Muscle of leg (tissue), 3 donors: ENCODE measurements at regions not wholly inside any gene's neighbourhood (a gene's known extent, or its start where the extent isn't known, plus 50 kb on each side); places are given as distances from the start of the nearest gene placed in this dataset.
"Not testable (repeated sequence)": the region's sequence is repeated elsewhere in the genome, so short reads cannot be mapped to it uniquely, and the experiment has no call there.

Experiments used
- DNase-seq: peaks from one replicate; pipeline ENCODE4 v3.0.0; 2013
- H3K27ac ChIP-seq: one replicate; pipeline ENCODE4 v1.5.1; 2013; ENCODE audit warnings: mild to moderate bottlenecking, low read length, control low read depth
- H3K27me3 ChIP-seq: one replicate; pipeline ENCODE4 v1.6.1; 2013; ENCODE audit warnings: low read length; ENCODE audit not compliant: control insufficient read depth, insufficient read depth
- H3K36me3 ChIP-seq: one replicate; pipeline ENCODE4 v1.6.1; 2013; ENCODE audit warnings: low read length; ENCODE audit not compliant: control insufficient read depth, insufficient read depth
- H3K4me1 ChIP-seq: one replicate; pipeline ENCODE4 v1.6.1; 2013; ENCODE audit warnings: low read length; ENCODE audit not compliant: control insufficient read depth, insufficient read depth
- H3K4me3 ChIP-seq: one replicate; pipeline ENCODE4 v1.5.1; 2013; ENCODE audit warnings: low read length, control low read depth
- H3K9me3 ChIP-seq: replicated peaks from 2 replicates; pipeline ENCODE4 v1.6.1; 2013; ENCODE audit warnings: low read depth, low read length; ENCODE audit not compliant: control insufficient read depth
- WGBS: methylation state at CpG from one replicate; pipeline ENCODE4 v1.1.5; 2013; ENCODE audit warnings: missing lambda C conversion rate; ENCODE audit not compliant: insufficient coverage; 5-methylcytosine and 5-hydroxymethylcytosine counted together

DNA sequence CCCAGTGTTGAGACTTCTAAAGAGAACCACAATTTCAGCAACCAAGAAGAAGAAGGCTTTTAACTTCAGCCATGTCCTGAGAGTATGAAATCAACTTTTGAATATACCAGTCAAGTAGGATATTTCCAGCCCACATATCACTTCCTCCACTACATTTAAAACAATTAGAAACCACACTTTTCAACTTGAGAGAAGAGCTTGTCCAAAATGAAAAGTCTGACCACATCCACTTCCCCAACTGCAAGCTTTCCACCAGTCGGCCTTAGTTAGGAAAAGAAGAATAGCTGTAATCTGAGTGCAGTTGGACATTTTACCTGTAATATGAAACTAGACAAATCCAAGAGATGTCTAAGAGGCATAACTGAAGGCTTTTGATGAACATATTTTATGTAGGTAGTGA is 101.9 kb upstream of the SLC7A11 start:
- DNase-seq, result no peak
- Histone ChIP-seq H3K9me3 (no peaks in the 10 kb centered on the region), H3K36me3 (no peaks in the 10 kb centered on the region), H3K27me3 (no peaks in the 10 kb centered on the region), H3K27ac (no peak overlapping the region), H3K4me3 (no peak overlapping the region), H3K4me1 (no peaks in the 10 kb centered on the region)
- WGBS, result no CpG with 5 or more reads among the region's 1 CpG

- no peak for DNase-seq
Observed at GRCh38 chr4:138341739-138342415, 99.7 kb upstream of the SLC7A11 start.

DNA sequence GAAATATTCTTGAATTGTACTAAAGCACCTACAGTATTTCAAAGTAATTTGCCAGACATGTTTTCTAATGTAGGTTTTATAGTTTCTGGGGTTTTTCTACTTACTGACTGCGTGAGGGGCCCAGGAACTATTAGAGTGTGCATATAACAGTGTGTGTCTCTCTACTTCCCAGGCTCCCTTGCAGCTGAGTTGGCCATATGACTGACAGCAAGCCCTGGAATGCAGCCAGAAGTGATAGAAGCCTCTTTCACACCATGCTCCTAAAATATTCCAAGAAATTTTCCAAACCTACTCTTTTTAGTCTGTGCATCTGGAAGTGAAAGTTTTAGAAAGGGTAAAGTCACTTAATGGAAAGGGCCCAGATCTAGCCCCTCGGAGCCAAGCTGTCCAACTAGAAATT is 96.7 kb upstream of the SLC7A11 start:
- no peak for DNase-seq
- Histone ChIP-seq H3K27ac (no peak overlapping the region), H3K36me3 (no peaks in the 10 kb centered on the region), H3K27me3 (no peaks in the 10 kb centered on the region), H3K4me1 (no peaks in the 10 kb centered on the region), H3K4me3 (no peak overlapping the region), H3K9me3 (no peaks in the 10 kb centered on the region)
- no CpG with 5 or more reads among the region's 2 CpGs for whole genome bisulfite sequencing

More at GRCh38 chr4:138341739-138342415, 99.7 kb upstream of the SLC7A11 start:
- Histone ChIP-seq H3K4me1 (no peaks in the 10 kb centered on the region), H3K9me3 (no peaks in the 10 kb centered on the region), H3K27ac (no peak overlapping the region), H3K27me3 (no peaks in the 10 kb centered on the region), H3K4me3 (no peak overlapping the region), H3K36me3 (no peaks in the 10 kb centered on the region)
- 100% methylated on average over 1 of the region's 3 CpGs for WGBS

- not testable (repeated sequence) for H3K9me3 ChIP-seq, H3K27me3 ChIP-seq, H3K36me3 ChIP-seq, DNase-seq, H3K4me1 ChIP-seq, H3K4me3 ChIP-seq, H3K27ac ChIP-seq
- 97% methylated on average over 4 of the region's 6 CpGs for WGBS
Observed at GRCh38 chr4:138338222-138338621, 96.1 kb upstream of the SLC7A11 start.

DNA sequence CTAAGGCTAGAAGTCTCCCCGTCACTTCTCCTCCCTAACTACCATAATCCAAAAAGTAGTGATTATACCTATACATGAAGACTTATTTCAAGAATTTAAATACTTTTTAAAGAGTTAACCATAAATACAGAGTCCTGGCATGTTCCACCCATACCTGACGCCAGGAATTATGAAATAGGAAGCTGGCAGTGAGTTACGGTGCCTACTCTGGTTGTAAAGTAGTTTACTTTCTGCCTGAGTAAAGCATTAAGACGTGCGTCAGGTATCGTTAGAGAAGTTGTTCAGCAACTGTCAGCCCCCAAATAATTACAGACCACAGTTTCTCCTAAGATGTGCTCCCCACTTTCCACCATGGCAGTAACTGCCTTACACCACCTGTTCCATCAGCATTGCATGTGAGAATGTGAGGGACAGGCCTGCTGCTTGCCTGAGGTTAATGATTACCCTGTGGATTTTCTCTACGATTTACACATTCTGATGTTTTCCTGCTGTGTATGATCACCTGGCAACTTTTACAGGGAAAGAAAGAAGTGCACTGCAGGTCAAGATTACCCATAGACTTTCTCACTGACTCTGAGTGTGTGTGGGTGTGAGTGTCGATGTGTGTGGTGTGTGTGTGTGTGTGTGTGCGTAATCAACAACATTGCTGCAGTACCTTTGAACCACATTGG is 92.3 kb upstream of the SLC7A11 start:
- no CpG with 5 or more reads among the region's 9 CpGs for WGBS
- H3K27ac ChIP-seq, result no peak overlapping the region
- H3K27me3 ChIP-seq, result no peaks in the 10 kb centered on the region
- H3K4me1 ChIP-seq, result no peaks in the 10 kb centered on the region
- H3K36me3 ChIP-seq, result no peaks in the 10 kb centered on the region
- no peak for DNase-seq
- no peak overlapping the region for H3K4me3 ChIP-seq
- H3K9me3 ChIP-seq, result no peaks in the 10 kb centered on the region

DNA sequence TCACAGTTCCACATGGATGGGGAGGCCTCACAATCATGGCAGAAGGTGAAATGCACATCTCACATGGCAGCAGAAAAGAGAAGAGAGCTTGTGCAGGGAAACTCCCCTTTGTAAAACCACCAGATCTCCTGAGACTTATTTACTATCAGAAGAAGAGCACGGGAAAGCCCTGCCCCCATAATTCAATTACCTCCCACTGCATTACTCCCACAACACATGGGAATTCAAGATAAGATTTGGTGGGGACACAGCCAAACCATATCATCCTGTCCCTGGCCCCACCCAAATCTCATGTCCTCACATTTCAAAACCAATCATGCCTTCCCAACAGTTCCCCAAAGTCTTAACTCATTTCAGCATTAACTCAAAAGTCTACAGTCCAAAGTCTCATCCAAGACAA is 90.3 kb upstream of the SLC7A11 start:
- H3K4me1 ChIP-seq, H3K36me3 ChIP-seq, H3K27me3 ChIP-seq, H3K4me3 ChIP-seq, H3K9me3 ChIP-seq, H3K27ac ChIP-seq, DNase-seq: not testable (repeated sequence)
- 75% methylated on average over 1 of the region's 1 CpG for WGBS

DNA sequence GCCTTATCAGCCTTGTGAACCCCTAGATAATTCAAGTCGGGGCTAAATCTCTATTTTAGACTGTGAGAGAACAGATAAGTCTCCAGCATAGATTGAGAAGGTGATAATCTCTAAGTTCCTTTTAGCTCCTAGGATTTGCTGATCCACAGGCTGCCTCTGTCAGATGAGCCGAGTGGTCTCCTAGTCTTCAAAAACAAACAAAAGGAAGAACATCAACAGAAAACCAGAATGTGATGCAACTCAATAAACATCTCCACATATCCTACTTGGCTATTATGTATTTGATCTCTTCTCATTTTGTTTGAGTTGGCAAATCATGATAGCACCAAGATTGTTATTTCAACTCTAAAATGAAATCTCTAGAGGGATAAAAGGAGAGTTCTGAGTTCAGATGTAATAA is 88.4 kb upstream of the SLC7A11 start:
- H3K4me3 ChIP-seq, result no peak overlapping the region
- H3K27ac ChIP-seq, result no peak overlapping the region
- H3K9me3 ChIP-seq, result no peaks in the 10 kb centered on the region
- no CpG with 5 or more reads among the region's 2 CpGs for WGBS
- no peaks in the 10 kb centered on the region for H3K4me1 ChIP-seq
- no peaks in the 10 kb centered on the region for H3K36me3 ChIP-seq
- no peaks in the 10 kb centered on the region for H3K27me3 ChIP-seq
- DNase-seq, result no peak

GRCh38 chr4:138329506-138330070 is 87.4 kb upstream of the SLC7A11 start:
- H3K36me3 ChIP-seq, result no peaks in the 10 kb centered on the region
- 90% methylated on average over 5 of the region's 6 CpGs for WGBS
- H3K9me3 ChIP-seq, result no peaks in the 10 kb centered on the region

DNA sequence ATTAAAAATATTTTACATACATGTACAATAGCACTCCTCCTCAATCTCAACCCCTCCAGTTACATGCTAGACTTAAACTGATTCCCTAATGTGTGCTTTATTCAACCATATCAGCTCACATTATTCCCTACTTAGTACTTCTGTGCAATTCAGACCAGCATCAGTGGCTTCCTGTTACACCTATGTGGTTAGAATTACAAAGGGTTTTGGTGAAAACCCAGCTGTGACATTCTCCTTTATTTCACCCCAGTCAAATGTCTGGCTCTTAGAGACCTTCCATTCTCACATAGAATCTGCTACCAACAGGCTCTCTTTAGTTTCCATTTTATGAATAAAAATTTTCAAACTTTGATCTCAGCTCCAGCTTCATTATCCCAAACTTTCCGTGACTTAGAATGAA is 85.2 kb upstream of the SLC7A11 start:
- no peaks in the 10 kb centered on the region for H3K27me3 ChIP-seq
- DNase-seq, result no peak
- no peaks in the 10 kb centered on the region for H3K9me3 ChIP-seq
- no peak overlapping the region for H3K27ac ChIP-seq
- no peaks in the 10 kb centered on the region for H3K4me1 ChIP-seq
- WGBS, result no CpG with 5 or more reads among the region's 1 CpG
- H3K4me3 ChIP-seq, result no peak overlapping the region
- no peaks in the 10 kb centered on the region for H3K36me3 ChIP-seq

More at GRCh38 chr4:138329506-138330070, 87.4 kb upstream of the SLC7A11 start:
- Histone ChIP-seq H3K4me3 (no peak overlapping the region), H3K27ac (no peak overlapping the region), H3K4me1 (no peaks in the 10 kb centered on the region), H3K27me3 (no peaks in the 10 kb centered on the region)
- no peak for DNase-seq

- Histone ChIP-seq H3K4me3 (no peak overlapping the region), H3K27me3 (no peaks in the 10 kb centered on the region), H3K36me3 (no peaks in the 10 kb centered on the region), H3K4me1 (no peaks in the 10 kb centered on the region), H3K27ac (no peak overlapping the region), H3K9me3 (no peaks in the 10 kb centered on the region)
- WGBS, result no CpG with 5 or more reads among the region's 1 CpG
- DNase-seq, result no peak
Observed at GRCh38 chr4:138320831-138321230, 78.7 kb upstream of the SLC7A11 start.
